ENCODE measurements at regions not wholly inside any gene's neighbourhood (a gene's known extent, or its start where the extent isn't known, plus 50 kb on each side); places are given as distances from the start of the nearest gene placed in this dataset.
"Not testable (repeated sequence)": the region's sequence is repeated elsewhere in the genome, so short reads cannot be mapped to it uniquely, and the experiment has no call there.

GRCh38 chr12:59357811-59358210, 238.0 kb upstream of the SLC16A7 start:
- no peaks in the 10 kb centered on the region for H3K4me1 Mint-ChIP-seq
- H3K27ac Mint-ChIP-seq, result no peak overlapping the region
- no peaks in the 10 kb centered on the region for H3K27me3 Mint-ChIP-seq
- no peak overlapping the region for H3K4me3 Mint-ChIP-seq
- no peak for ATAC-seq (replicated peaks)
- DNase-seq, result no peak
- H3K36me3 Mint-ChIP-seq, result no peaks in the 10 kb centered on the region
- no peaks in the 10 kb centered on the region for H3K9me3 Mint-ChIP-seq

GRCh38 chr12:59346248-59346647, 249.6 kb upstream of the SLC16A7 start:
- not testable (repeated sequence) for H3K27ac Mint-ChIP-seq; H3K4me3 Mint-ChIP-seq; DNase-seq; H3K4me1 Mint-ChIP-seq; H3K36me3 Mint-ChIP-seq; H3K27me3 Mint-ChIP-seq; H3K9me3 Mint-ChIP-seq; ATAC-seq (replicated peaks)

GRCh38 chr12:59345406-59345805, 250.4 kb upstream of the SLC16A7 start:
- ATAC-seq (replicated peaks) (no peak), DNase-seq (no peak)
- H3K27me3 Mint-ChIP-seq, result no peaks in the 10 kb centered on the region
- H3K36me3 Mint-ChIP-seq, result peaks cover 0 to 1% of the 10 kb centered on the region in 2 donors
- H3K9me3 Mint-ChIP-seq, result peaks cover 8 to 9% of the 10 kb centered on the region in 2 donors
- no peak overlapping the region for H3K27ac Mint-ChIP-seq
- no peak overlapping the region for H3K4me3 Mint-ChIP-seq
- no peaks in the 10 kb centered on the region for H3K4me1 Mint-ChIP-seq

- H3K4me1 Mint-ChIP-seq, result no peaks in the 10 kb centered on the region
- no peak for ATAC-seq (replicated peaks)
- no peak overlapping the region for H3K4me3 Mint-ChIP-seq
- H3K27ac Mint-ChIP-seq, result no peak overlapping the region
- H3K27me3 Mint-ChIP-seq, result no peaks in the 10 kb centered on the region
- peaks cover 11 to 13% of the 10 kb centered on the region in 2 donors for H3K9me3 Mint-ChIP-seq
- no peaks in the 10 kb centered on the region for H3K36me3 Mint-ChIP-seq
- no peak for DNase-seq
Measured at GRCh38 chr12:59344224-59344623, 251.6 kb upstream of the SLC16A7 start.

- ATAC-seq (replicated peaks), result no peak
- Mint-ChIP-seq H3K36me3 (no peaks in the 10 kb centered on the region), H3K9me3 (no peaks in the 10 kb centered on the region), H3K4me3 (no peak overlapping the region), H3K27ac (no peak overlapping the region), H3K4me1 (no peaks in the 10 kb centered on the region), H3K27me3 (no peaks in the 10 kb centered on the region)
- no peak for DNase-seq
Measured at GRCh38 chr12:59329462-59329861, 266.4 kb upstream of the SLC16A7 start.

- ATAC-seq (replicated peaks); H3K27me3 Mint-ChIP-seq; H3K27ac Mint-ChIP-seq; H3K4me3 Mint-ChIP-seq; DNase-seq; H3K36me3 Mint-ChIP-seq; H3K9me3 Mint-ChIP-seq; H3K4me1 Mint-ChIP-seq: not testable (repeated sequence)
Measured at GRCh38 chr12:59328395-59329075, 267.3 kb upstream of the SLC16A7 start.

- not testable (repeated sequence) for H3K36me3 Mint-ChIP-seq; DNase-seq; H3K4me3 Mint-ChIP-seq; H3K27me3 Mint-ChIP-seq; ATAC-seq (replicated peaks); H3K27ac Mint-ChIP-seq; H3K4me1 Mint-ChIP-seq; H3K9me3 Mint-ChIP-seq
Measured at GRCh38 chr12:59326457-59326856, 269.4 kb upstream of the SLC16A7 start.

- H3K27me3 Mint-ChIP-seq, result no peaks in the 10 kb centered on the region
- DNase-seq (no peak), ATAC-seq (replicated peaks) (no peak)
- H3K4me1 Mint-ChIP-seq, result no peaks in the 10 kb centered on the region
- H3K27ac Mint-ChIP-seq, result no peak overlapping the region
- no peaks in the 10 kb centered on the region for H3K9me3 Mint-ChIP-seq
- no peaks in the 10 kb centered on the region for H3K36me3 Mint-ChIP-seq
- H3K4me3 Mint-ChIP-seq, result no peak overlapping the region
Measured at GRCh38 chr12:59322473-59322872, 273.4 kb upstream of the SLC16A7 start.

- no peak for DNase-seq
- ATAC-seq (replicated peaks), result no peak
- Mint-ChIP-seq H3K27me3 (no peaks in the 10 kb centered on the region), H3K4me1 (no peaks in the 10 kb centered on the region), H3K9me3 (no peaks in the 10 kb centered on the region), H3K4me3 (no peak overlapping the region), H3K36me3 (no peaks in the 10 kb centered on the region), H3K27ac (no peak overlapping the region)
Measured at GRCh38 chr12:59321278-59321677, 274.6 kb upstream of the SLC16A7 start.

- Mint-ChIP-seq H3K9me3 (no peaks in the 10 kb centered on the region), H3K36me3 (no peaks in the 10 kb centered on the region), H3K27ac (no peak overlapping the region), H3K4me3 (no peak overlapping the region), H3K4me1 (no peaks in the 10 kb centered on the region), H3K27me3 (no peaks in the 10 kb centered on the region)
- ATAC-seq (replicated peaks) (no peak), DNase-seq (no peak)
Measured at GRCh38 chr12:59320112-59320511, 275.7 kb upstream of the SLC16A7 start.

GRCh38 chr12:59318940-59319339, 276.9 kb upstream of the SLC16A7 start:
- Mint-ChIP-seq H3K9me3 (no peaks in the 10 kb centered on the region), H3K27ac (no peak overlapping the region), H3K4me3 (no peak overlapping the region), H3K27me3 (no peaks in the 10 kb centered on the region), H3K4me1 (no peaks in the 10 kb centered on the region), H3K36me3 (no peaks in the 10 kb centered on the region)
- ATAC-seq (replicated peaks), result no peak
- no peak for DNase-seq

GRCh38 chr12:59317598-59317997, 278.2 kb upstream of the SLC16A7 start:
- Mint-ChIP-seq H3K36me3 (no peaks in the 10 kb centered on the region), H3K4me1 (no peaks in the 10 kb centered on the region), H3K27me3 (no peaks in the 10 kb centered on the region), H3K27ac (no peak overlapping the region), H3K4me3 (no peak overlapping the region), H3K9me3 (no peaks in the 10 kb centered on the region)
- ATAC-seq (replicated peaks), result no peak
- DNase-seq, result no peak

GRCh38 chr12:59316938-59317337, 278.9 kb upstream of the SLC16A7 start:
- ATAC-seq (replicated peaks), result no peak

GRCh38 chr12:59316354-59316753, 279.5 kb upstream of the SLC16A7 start:
- not testable (repeated sequence) for H3K27me3 Mint-ChIP-seq; H3K27ac Mint-ChIP-seq; DNase-seq; H3K36me3 Mint-ChIP-seq; ATAC-seq (replicated peaks); H3K4me1 Mint-ChIP-seq; H3K9me3 Mint-ChIP-seq; H3K4me3 Mint-ChIP-seq

More at GRCh38 chr12:59316938-59317337, 278.9 kb upstream of the SLC16A7 start:
- Mint-ChIP-seq H3K4me1 (no peaks in the 10 kb centered on the region), H3K4me3 (no peak overlapping the region), H3K27me3 (no peaks in the 10 kb centered on the region), H3K9me3 (peaks cover 4% of the 10 kb centered on the region in 2 donors), H3K27ac (no peak overlapping the region), H3K36me3 (no peaks in the 10 kb centered on the region)
- no peak for DNase-seq

- ATAC-seq (replicated peaks) (no peak), DNase-seq (no peak)
- Mint-ChIP-seq H3K9me3 (peaks cover 9 to 11% of the 10 kb centered on the region in 2 donors), H3K4me3 (no peak overlapping the region), H3K4me1 (no peaks in the 10 kb centered on the region), H3K27ac (no peak overlapping the region), H3K27me3 (no peaks in the 10 kb centered on the region), H3K36me3 (no peaks in the 10 kb centered on the region)
Measured at GRCh38 chr12:59314209-59314608, 281.6 kb upstream of the SLC16A7 start.

Data from stimulated activated naive B cell treated with anti-CD40 and anti-IgM and Interleukin-4, amounts not matched to agents 10 μg/mL and 1 μg/mL and 100 μg/mL, for 72 hours (primary cell).